Sigmoid colon (tissue), 4 donors: ENCODE measurements at regions not wholly inside any gene's neighbourhood (a gene's known extent, or its start where the extent isn't known, plus 50 kb on each side); places are given as distances from the start of the nearest gene placed in this dataset.

Experiments
- CTCF ChIP-seq, 4 experiments: fragments of 450-650 bp in 3 of 4; fragments of 200-600 bp in 1 of 4; IDR thresholded peaks; one replicate each; pipeline ENCODE4 v1.5.1; 2016 to 2019; ENCODE audit warnings: antibody characterized with exemption in 4 of 4, mild to moderate bottlenecking in 3 of 4, moderate library complexity in 2 of 4
- POLR2A ChIP-seq, 2 donors: fragments of 450-650 bp; IDR thresholded peaks; one replicate each; pipeline ENCODE4 v1.6.1; 2016; ENCODE audit warnings: antibody characterized with exemption in 2 of 2, mild to moderate bottlenecking in 2 of 2, moderate library complexity in 2 of 2
- POLR2AphosphoS5 ChIP-seq, 4 donors: sonication (generic); formaldehyde crosslinking; IDR thresholded peaks; one replicate each; pipeline ENCODE4 v1.6.1; 2017; ENCODE audit warnings: antibody characterized with exemption in 4 of 4

- TF ChIP-seq CTCF (IDR thresholded peaks at IDR 0.05) (no peak), POLR2A (IDR thresholded peaks at IDR 0.05) (no peak), POLR2AphosphoS5 (IDR thresholded peaks at IDR 0.05) (no peak)
Measured at GRCh38 chr19:32131005-32131404, 214.4 kb upstream of the ZNF507 start.
